ENCODE measurements at regions not wholly inside any gene's neighbourhood (a gene's known extent, or its start where the extent isn't known, plus 50 kb on each side); places are given as distances from the start of the nearest gene placed in this dataset.
"Not testable (repeated sequence)": the region's sequence is repeated elsewhere in the genome, so short reads cannot be mapped to it uniquely, and the experiment has no call there.

- no peak for DNase-seq
Measured at GRCh38 chr11:72525466-72525865, 91.1 kb upstream of the CLPB start.

DNA sequence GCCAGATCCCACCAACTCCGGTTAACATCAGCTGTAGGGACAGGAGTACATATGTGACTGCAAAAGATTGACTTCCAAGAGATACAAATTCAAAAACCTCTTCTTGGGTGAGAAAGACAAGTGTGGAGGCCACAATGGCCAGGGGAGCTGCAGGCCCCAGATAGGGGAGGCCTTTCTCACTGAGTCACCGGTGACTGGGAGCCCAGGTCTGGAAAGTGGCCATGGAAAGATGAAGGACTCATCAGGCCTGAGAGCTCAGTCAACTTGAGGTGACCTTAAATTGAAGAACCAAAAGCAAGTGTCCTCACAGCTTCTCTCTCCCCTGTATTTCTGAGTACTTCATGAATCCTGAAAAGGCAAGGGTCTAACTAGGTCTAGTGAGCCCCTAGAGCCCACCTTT lies 90.4 kb upstream of the CLPB start:
- peak; percentile 58 for DNase-seq

DNA sequence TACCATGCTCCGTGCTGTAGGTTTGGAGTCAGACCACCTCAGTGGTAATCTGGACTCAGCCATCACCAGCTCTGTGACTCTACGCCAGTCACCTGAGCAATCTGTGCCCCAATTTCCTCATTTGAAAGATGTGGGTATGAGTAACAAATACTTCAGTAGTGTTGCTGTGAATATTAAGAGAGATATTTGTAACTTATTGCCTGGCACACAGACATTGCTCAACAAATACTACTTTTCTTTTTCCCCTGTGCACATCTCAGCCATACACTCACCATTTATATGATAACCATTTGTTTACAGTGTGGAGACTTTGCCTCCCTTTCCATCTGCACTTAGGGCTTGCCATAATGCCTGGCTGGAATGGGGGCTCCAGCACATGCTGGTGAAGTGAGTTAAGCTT lies 89.7 kb upstream of the CLPB start:
- no peak for DNase-seq

DNA sequence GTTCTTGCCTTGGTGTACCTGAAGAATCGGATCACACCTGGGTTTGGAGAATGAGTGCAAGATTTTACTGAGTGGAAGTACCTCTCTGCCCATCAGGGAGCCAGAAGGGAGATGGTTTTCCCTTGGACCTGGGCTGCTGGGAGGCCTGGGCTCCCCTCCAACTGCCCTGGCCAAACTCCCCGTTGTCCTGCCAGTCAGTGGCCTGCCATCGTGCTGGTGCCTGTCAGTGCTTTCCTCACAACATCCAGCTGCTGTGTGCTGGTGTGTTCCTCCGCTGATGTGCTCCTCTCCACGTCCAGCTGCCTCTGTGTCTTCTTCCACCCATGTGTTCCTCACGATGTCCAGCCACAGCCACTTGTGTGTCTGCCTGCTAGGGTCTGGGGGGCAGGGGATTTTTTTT lies 87.9 kb upstream of the CLPB start:
- DNase-seq = no peak

- no peak for DNase-seq
Measured at GRCh38 chr11:72521664-72522063, 87.3 kb upstream of the CLPB start.

- DNase-seq = no peak
Measured at GRCh38 chr11:72520815-72521214, 86.5 kb upstream of the CLPB start.

GRCh38 chr11:72519882-72520281 lies 85.6 kb upstream of the CLPB start:
- not testable (repeated sequence) for DNase-seq

- peak; percentile 30 for DNase-seq
Measured at GRCh38 chr11:72519220-72519881, 85.0 kb upstream of the CLPB start.

DNA sequence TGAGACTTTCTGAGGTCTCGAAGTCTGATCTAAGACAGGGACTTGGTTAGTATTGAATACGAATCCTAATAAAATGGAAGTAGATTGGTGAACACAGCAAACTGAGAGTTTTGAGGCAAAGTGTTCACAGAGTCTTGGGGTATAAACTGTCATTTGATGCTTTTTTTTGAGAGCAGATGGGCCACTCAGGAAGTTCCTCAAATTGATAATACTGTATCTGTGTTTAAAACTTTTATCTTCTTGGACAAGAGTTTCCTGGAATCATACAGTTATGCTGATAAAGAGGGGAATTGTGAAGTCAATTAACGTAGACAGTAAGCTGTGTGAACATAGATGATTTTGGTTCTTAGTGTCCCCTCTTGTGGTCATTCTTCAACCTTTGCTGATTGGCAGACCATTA lies 80.0 kb upstream of the CLPB start:
- DNase-seq = no peak

- DNase-seq = no peak
Measured at GRCh38 chr11:72513411-72513810, 79.1 kb upstream of the CLPB start.

GRCh38 chr11:72512956-72513355 lies 78.6 kb upstream of the CLPB start:
- DNase-seq = no peak

DNA sequence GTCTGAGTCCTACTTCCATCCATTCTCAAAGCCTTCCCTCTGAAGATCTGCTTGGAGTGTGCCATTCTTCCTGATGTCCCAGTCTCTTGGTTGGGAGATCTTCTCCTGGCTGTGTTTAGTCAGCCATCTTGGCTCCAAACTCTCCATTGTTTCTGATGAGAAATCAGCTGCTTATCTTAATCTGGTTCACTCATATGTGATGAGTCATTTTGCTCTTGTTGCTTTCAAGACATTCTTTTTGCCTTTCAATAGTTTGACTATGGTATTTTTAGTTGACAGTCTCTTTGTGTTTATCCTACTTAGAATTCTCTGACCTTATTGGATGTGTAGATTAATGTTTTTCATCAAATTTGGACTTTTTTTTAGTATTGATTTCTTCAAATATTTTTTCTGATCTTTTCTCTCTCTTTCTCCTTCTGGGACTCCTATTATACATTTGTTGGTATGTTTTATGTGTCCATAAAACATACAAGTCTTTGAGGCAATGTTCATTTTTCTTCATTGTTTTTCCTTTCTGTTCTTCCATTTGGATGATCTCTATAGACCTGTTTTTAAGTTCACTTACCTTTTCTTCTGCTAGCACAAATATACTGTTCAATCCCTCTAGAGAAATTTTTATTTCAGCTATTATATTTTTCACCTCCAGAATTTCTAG lies 77.2 kb upstream of the CLPB start:
- peak; percentile 4 for DNase-seq

DNA sequence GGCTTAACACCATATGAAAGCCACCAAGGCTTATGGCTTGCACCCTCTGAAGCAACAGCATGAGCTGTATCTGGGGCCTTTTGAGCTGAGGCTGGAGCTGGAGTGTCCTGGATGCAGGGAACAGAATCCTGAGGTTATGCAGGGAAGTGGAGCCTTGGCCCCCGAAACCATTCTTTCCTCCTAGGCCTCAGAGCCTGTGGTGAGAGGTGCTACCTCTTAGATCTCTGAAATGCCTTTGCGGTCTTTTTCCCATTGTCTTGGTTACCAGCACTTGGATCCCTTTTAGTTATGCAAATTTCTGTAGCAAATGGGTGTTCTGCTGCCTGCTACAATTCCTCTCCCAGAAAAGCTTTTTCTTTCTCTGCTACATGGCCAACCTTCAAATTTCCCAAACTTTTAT lies 72.7 kb upstream of the CLPB start:
- no peak for DNase-seq

- no peak for DNase-seq
Measured at GRCh38 chr11:72497731-72498130, 63.4 kb upstream of the CLPB start.

DNA sequence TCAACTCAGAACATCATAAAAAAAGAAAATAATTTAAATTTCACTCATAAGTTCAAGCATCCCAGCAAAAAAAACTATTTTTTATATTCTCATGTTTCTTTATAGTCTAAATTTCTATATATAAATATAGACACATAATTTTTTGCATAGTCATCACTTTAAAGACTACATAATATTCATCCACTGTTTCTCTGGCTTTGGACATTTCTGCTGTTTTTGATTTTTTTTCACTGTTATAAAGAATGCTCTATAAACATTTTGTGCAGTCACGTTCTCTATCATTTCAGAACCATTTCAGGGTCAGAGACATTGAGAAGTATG lies 59.7 kb upstream of the CLPB start:
- no peak for DNase-seq

GRCh38 chr11:72493426-72494108 lies 59.2 kb upstream of the CLPB start:
- DNase-seq = no peak

DNA sequence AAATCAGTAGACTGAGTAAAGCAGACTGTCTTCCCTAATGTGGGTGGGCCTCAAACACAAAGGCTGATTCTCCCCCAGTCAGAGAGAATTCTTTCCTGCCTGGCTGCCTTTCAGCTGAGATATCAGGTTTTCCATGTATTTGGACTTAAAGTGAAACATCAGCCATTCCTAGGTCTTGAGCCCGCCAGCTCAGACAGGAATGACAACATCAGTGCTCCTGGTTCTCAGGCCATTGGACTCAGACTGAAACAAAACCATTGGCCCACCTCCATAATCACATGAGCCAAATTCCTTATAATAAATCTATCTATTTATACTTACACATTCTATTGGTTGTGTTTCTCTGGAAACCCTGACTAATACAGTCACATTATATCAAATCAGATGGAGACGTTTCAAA lies 56.7 kb upstream of the CLPB start:
- no peak for DNase-seq
